ENCODE measurements at regions not wholly inside any gene's neighbourhood (a gene's known extent, or its start where the extent isn't known, plus 50 kb on each side); places are given as distances from the start of the nearest gene placed in this dataset.
A peak's percentile ranks its signal among the peaks of the same experiment; 100 is the strongest.

DNA sequence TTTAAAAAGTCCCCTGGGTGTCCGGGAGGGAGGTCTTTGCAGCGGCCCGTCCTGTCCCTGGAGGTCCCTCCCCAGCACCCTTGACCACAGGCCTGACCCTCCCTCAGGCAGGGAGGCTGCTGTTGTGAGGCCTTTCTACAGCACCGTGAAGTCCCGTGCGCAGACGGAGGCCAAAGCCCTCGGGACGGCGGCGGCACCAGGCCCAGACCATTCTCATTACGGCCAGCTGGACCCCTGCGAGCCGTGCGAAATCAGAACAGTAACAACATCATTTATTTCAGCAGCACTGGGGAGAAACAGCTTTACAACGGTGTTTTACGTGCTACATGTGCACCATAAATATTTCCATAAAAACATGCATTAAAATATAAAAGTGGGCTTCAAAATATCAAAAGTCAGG is 101.4 kb upstream of the ACTRT2 start:
- no peak for DNase-seq

- DNase-seq = no peak
These were observed 100.7 kb upstream of the ACTRT2 start for GRCh38 chr1:2920421-2921015.

- no peak for DNase-seq
These were observed 99.1 kb upstream of the ACTRT2 start for GRCh38 chr1:2921970-2922686.

DNA sequence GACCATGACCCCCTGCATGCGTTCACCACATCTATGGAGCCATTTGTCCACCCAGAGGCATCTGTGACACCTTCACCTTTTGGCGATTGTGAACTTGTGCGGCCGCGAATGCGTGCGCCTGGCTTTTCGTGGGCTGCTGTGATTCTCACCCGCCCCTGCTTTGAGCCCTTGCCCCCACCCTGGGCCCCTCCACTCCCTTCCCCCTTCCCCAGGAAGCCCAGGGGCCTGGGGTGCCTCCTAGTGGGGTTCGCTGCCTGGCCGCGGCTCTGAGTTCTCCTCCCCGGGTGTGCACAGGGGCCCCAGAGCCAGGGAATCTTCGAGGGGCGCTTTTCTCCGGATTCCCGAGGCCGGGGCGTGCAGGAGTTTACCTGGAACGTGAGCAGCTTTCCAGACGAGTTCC is 97.9 kb upstream of the ACTRT2 start:
- no peak for DNase-seq

DNA sequence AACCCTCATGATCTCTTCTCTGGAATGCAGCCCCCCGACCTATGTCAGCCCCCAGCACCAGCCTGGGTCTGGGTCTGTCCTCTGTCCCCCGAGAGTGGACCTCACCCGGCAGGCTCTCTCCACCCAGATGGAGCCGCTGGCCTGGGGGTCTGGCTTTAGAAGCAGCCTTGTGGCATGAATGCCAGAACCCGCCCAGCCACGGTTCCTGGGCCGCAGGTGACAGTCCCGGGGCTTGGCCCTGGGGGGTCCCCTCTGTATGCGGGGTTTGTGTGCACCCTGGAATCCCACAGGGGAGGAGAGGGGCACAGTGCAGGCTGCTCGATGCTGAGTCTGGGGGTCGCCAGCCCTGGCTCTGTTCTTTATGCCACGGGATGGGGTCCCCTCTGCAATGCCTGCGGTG is 96.0 kb upstream of the ACTRT2 start:
- DNase-seq = no peak

DNA sequence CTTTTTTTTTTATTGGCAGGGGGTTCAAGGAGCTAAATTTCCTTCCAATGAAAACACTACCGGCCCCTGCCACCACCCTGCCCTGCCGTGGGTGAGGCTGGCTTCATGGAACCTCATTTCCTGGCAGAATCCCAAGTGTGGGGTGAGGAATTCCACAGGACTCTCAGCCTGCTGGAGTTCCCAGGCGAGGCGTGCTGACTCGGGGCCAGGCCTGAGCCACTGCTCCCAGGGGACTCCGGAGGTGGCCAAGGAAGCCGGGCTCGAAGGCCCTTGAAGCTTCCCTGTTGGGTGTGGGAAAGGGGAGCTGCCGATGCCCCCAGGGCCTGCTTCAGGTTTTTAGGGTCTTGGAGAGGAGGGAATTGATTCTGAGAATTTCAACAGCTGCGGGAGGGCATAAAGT is 95.3 kb upstream of the ACTRT2 start:
- no peak for DNase-seq

- DNase-seq = no peak
These were observed 94.7 kb upstream of the ACTRT2 start for GRCh38 chr1:2926447-2927055.

- no peak for DNase-seq
These were observed 93.6 kb upstream of the ACTRT2 start for GRCh38 chr1:2927393-2928360.

GRCh38 chr1:2928366-2929325 is 92.6 kb upstream of the ACTRT2 start:
- peak; percentile 96 for DNase-seq

- peak; percentile 51 for DNase-seq
These were observed 91.9 kb upstream of the ACTRT2 start for GRCh38 chr1:2929335-2929734.

DNA sequence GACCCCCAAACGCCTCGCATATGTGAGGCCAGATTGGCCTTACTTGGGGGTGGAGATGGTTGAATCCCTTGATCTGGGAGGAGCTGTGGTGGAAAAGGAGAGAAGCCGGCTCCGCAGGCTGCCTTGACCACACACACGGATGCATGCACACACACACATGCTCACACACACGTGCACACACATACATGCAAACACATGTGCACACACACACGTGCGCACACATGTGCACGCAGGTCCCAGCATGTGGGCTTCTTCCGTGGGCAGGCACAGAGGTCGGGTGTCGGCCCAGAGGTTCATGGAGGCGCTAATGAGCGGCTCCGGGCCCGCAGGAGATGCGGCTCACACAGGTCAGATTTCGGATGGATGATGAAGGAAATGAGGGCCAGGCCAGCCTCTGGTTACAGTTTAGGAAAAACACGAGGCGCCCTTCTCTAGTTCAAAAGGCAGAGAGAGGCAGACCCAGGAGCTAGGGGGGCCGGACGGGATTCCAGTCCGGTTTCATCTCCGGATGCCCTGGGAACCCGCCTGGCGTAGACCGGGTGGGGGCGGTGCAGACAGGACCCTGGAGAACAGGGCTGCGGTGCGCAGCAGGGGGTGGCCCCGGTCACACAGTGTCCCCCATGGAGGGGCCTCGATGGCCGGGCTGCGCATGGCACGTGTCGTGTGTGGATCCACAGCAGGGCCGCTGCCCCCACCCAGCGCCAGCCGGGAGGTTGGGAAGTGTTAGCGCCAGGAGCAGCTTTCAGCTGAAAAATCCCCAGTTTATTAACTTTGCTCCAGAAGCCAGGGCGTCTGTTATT is 91.1 kb upstream of the ACTRT2 start:
- no peak for DNase-seq

DNA sequence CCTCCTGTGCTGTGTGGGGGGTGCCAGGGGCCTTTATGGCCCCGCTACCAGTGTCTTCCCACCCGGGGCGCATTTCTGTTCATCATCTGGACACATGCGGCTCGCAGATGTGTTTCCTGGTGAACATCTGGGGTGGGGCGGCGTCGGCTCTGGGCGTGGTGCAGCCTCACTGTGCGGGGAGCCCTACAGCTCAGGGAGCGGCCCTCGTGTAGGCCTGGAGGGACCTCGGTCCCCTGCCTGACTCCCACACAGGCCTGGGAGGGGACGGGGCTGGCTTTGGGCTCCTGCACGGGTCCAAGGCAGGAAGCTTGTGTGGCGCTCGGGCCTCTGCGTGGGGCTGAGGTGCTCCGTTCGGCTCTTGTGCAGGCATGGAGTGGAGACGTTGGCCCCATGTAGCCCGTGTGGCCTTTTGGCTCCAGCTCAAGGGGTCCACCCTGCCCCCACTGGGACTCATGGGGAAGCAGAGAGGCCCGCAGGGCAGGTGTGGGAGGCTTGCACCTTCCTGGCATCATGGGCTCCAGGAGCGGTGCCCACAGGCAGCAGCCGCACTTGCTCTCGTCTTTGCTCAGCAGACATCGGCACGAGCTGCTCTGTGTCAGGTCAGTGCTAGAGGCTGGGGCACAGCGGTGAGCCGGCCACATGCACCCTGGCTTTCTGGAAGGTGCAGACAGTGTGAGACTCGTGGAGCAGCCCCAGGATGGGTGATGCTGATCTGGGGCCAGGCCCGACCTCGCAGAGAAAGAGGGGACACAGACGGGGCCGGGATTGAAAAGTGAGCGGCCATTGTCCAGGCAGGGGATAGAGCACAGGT is 90.1 kb upstream of the ACTRT2 start:
- no peak for DNase-seq

- DNase-seq = no peak
These were observed 89.4 kb upstream of the ACTRT2 start for GRCh38 chr1:2931724-2932401.

DNA sequence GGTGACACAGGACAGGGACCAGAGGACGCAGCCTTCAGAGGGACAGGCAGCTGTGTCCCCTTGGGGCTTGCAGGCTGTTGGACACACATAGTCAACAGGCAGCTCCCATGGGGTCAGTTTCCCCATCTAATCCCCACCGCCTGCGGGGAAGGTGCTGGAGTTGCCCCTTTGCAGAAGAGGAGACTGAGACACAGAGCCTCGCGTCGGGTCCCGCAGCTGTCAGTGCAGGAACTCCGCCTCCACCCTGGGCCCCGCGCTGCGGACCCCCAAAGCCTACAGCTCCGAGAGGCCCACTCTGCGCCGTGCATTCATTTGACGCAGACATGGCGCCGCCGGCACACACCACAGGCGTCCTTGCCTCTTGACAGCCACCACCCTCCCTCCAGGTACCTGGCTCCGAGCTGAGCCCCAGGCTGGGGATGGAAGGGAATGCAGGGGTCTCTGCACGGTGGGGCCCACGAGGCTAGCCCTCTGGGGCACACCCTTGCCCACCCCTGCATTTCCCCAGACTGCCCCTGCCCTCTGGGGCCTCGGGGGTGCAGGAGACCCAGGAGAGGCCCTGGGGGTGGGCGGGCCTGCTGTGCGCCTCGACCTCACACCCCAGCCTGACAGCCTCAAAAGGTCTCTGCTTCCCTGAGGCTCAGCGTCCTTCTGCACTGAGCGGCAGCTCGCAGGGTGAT is 88.5 kb upstream of the ACTRT2 start:
- no peak for DNase-seq

GRCh38 chr1:2933431-2934155 is 87.7 kb upstream of the ACTRT2 start:
- DNase-seq = no peak

DNA sequence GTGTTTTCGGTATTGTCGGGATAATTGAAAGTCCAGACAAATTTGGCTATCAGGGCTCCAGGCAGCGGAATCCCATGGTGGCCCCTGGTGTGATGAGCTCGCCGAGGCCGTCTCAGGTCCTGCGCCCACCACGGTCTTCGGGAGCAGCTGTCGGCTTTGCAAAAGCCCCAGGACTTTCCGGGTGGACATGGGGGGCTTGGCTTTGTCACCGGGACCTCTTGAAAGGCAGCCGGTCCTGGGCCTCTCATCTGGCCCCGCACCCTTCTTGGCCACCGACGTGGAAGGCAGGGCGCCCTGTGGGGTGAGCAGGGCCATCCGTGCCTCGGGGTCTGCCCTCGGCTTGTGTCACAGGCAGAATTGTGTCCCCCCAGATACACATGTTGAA is 87.1 kb upstream of the ACTRT2 start:
- DNase-seq = no peak

GRCh38 chr1:2934642-2935081 is 86.6 kb upstream of the ACTRT2 start:
- DNase-seq = no peak

- DNase-seq = no peak
These were observed 86.1 kb upstream of the ACTRT2 start for GRCh38 chr1:2935184-2935583.

Measured in NCI-H2171 treated with DMSO at 0.1 percent for 48 hours (cell line).